H1 (cell line): ENCODE measurements at regions not wholly inside any gene's neighbourhood (a gene's known extent, or its start where the extent isn't known, plus 50 kb on each side); places are given as distances from the start of the nearest gene placed in this dataset.

ENCODE experiments used
- CTCF ChIA-PET: fragments of 300-600 bp; sonication (Branson Sonifier 250); formaldehyde crosslinking; loops from one replicate; lab custom pipeline; 2021; ENCODE audit not compliant: partially characterized antibody; lab: Charles Lee
- POLR2A ChIA-PET: fragments of 300-600 bp; sonication (Branson Sonifier 250); formaldehyde crosslinking; loops from one replicate; lab custom pipeline; 2021; ENCODE audit warnings: inconsistent platforms; ENCODE audit not compliant: partially characterized antibody; lab: Charles Lee
- DNase-seq, 2 experiments: peaks; one replicate each; pipeline versions ENCODE4 v3.0.0 to v3.0.0-alpha.2; 2010 to 2022; ENCODE audit warnings: low spot score in 2 of 2, low read depth in 1 of 2, mixed read lengths in 1 of 2
- FAIRE-seq: peaks from 2 replicates; lab custom pipeline; 2011; peaks lifted over from hg19 to GRCh38; lab: Jason Lieb, UNC
- H2AFZ ChIP-seq: 2 replicates; pipeline ENCODE4 v1.8.1; 2012; ENCODE audit warnings: low read length, inconsistent platforms
- H2AK5ac ChIP-seq: 2 replicates; pipeline ENCODE4 v1.6.1; 2013; ENCODE audit warnings: low read depth, low read length
- H2BK120ac ChIP-seq: replicated peaks from 2 replicates; pipeline ENCODE3; 2013; ENCODE audit warnings: low read depth, low read length, inconsistent platforms
- H2BK12ac ChIP-seq: 2 replicates; pipeline ENCODE4 v1.6.1; 2013; ENCODE audit warnings: low read depth, low read length
- H2BK15ac ChIP-seq: 2 replicates; pipeline ENCODE4 v1.6.1; 2013; ENCODE audit warnings: low read length
- H2BK20ac ChIP-seq: 2 replicates; pipeline ENCODE4 v1.6.1; 2013; ENCODE audit warnings: low read length
- H2BK5ac ChIP-seq: 2 replicates; pipeline ENCODE4 v1.6.1; 2013; ENCODE audit warnings: low read depth, low read length
- H3K14ac ChIP-seq: 2 replicates; pipeline ENCODE4 v1.6.1; 2013; ENCODE audit warnings: inconsistent platforms; ENCODE audit not compliant: insufficient read length
- H3K18ac ChIP-seq: 2 replicates; pipeline ENCODE4 v1.6.1; 2013; ENCODE audit warnings: low read length; ENCODE audit errors: extremely low read depth
- H3K23ac ChIP-seq: 2 replicates; pipeline ENCODE4 v1.6.1; 2013; ENCODE audit warnings: inconsistent platforms; ENCODE audit not compliant: insufficient read length
- H3K23me2 ChIP-seq: 2 replicates; pipeline ENCODE4 v1.6.1; 2013; ENCODE audit warnings: low read depth, low read length
- H3K27ac ChIP-seq: 2 replicates; pipeline ENCODE4 v1.6.1; 2011; ENCODE audit warnings: low read depth, low read length, inconsistent platforms
- H3K27me3 ChIP-seq, 4 experiments: replicated peaks in 1 of 4; 1 replicate in 1 of 4; 2 replicates in 3 of 4; pipeline versions ENCODE4 v1.6.1 to v1.8.1; 2011 to 2013; ENCODE audit warnings: low read length in 3 of 4, mild to moderate bottlenecking in 3 of 4, inconsistent platforms in 2 of 4, mixed read lengths in 2 of 4, moderate library complexity in 1 of 4; ENCODE audit not compliant: control insufficient read depth in 3 of 4, insufficient read depth in 3 of 4; ENCODE audit errors: extremely low read depth in 1 of 4
- H3K36me3 ChIP-seq, 4 experiments: 2 replicates each; pipeline versions ENCODE4 v1.6.1 to v1.8.1; 2011 to 2013; ENCODE audit warnings: mild to moderate bottlenecking in 4 of 4, low read length in 3 of 4, moderate library complexity in 2 of 4, control low read depth in 1 of 4, inconsistent platforms in 1 of 4; ENCODE audit not compliant: insufficient read depth in 4 of 4, control insufficient read depth in 2 of 4
- H3K4ac ChIP-seq: replicated peaks from 2 replicates; pipeline ENCODE3; 2013; ENCODE audit warnings: low read length, low read depth, mixed read lengths, inconsistent platforms; ENCODE audit not compliant: insufficient read length
- H3K4me1 ChIP-seq, 4 experiments: replicated peaks in 1 of 4; 1 replicate in 1 of 4; 2 replicates in 3 of 4; pipeline versions ENCODE4 v1.6.1 to v1.8.1; 2011 to 2013; ENCODE audit warnings: low read length in 3 of 4, inconsistent platforms in 2 of 4, mixed read lengths in 1 of 4; ENCODE audit not compliant: insufficient read depth in 4 of 4, control insufficient read depth in 3 of 4
- H3K4me2 ChIP-seq, 2 experiments: 2 replicates each; pipeline versions ENCODE4 v1.6.1 to v1.8.1; 2011 to 2013; ENCODE audit warnings: low read depth in 2 of 2, low read length in 2 of 2, control low read depth in 1 of 2, inconsistent platforms in 1 of 2, mild to moderate bottlenecking in 1 of 2; ENCODE audit not compliant: insufficient read depth in 1 of 2
- H3K4me3 ChIP-seq, 4 experiments: fragments of 200-600, 300-600 bp in 1 of 4; sonication (generic), shearing (Covaris generic), sonication (Bioruptor Twin) in 1 of 4; 2 replicates each; pipeline versions ENCODE4 v1.5.1 to v1.8.1; 2011 to 2016; ENCODE audit warnings: low read length in 4 of 4, low read depth in 3 of 4, control low read depth in 2 of 4, inconsistent platforms in 2 of 4, mild to moderate bottlenecking in 2 of 4, mixed read lengths in 1 of 4, moderate library complexity in 1 of 4; ENCODE audit not compliant: insufficient read depth in 2 of 4; ENCODE audit errors: extremely low read depth in 1 of 4
- H3K56ac ChIP-seq: replicated peaks from 2 replicates; pipeline ENCODE3; 2013; ENCODE audit warnings: low read depth, mild to moderate bottlenecking, mixed read lengths, low read length, inconsistent platforms; ENCODE audit not compliant: insufficient read length
- H3K79me1 ChIP-seq: 2 replicates; pipeline ENCODE4 v1.6.1; 2013; ENCODE audit warnings: low read depth, low read length, control low read depth
- H3K79me2 ChIP-seq, 2 experiments: 2 replicates each; pipeline versions ENCODE4 v1.6.1 to v1.8.1; 2012 to 2013; ENCODE audit warnings: low read length in 2 of 2, mild to moderate bottlenecking in 2 of 2, inconsistent platforms in 1 of 2; ENCODE audit not compliant: insufficient read depth in 2 of 2, control insufficient read depth in 1 of 2
- H3K9ac ChIP-seq, 4 experiments: replicated peaks in 1 of 4; 1 replicate in 1 of 4; 2 replicates in 3 of 4; pipeline versions ENCODE4 v1.6.1 to v1.8.1; 2011 to 2013; ENCODE audit warnings: low read depth in 3 of 4, low read length in 3 of 4, control low read depth in 2 of 4, mild to moderate bottlenecking in 2 of 4, moderate library complexity in 2 of 4, inconsistent platforms in 1 of 4; ENCODE audit errors: extremely low read depth in 1 of 4
- H3K9me3 ChIP-seq, 2 experiments: 2 replicates each; pipeline versions ENCODE4 v1.6.1 to v1.8.1; 2012 to 2013; ENCODE audit warnings: mild to moderate bottlenecking in 2 of 2, moderate library complexity in 2 of 2, control low read depth in 1 of 2, inconsistent platforms in 1 of 2, low read depth in 1 of 2, low read length in 1 of 2, mixed read lengths in 1 of 2; ENCODE audit not compliant: insufficient read depth in 2 of 2
- H4K20me1 ChIP-seq, 2 experiments: replicated peaks in 1 of 2; 2 replicates each; pipeline versions ENCODE3 to v1.8.1; 2011 to 2013; ENCODE audit warnings: inconsistent platforms in 2 of 2, low read length in 2 of 2, mild to moderate bottlenecking in 1 of 2; ENCODE audit not compliant: insufficient read depth in 2 of 2, control insufficient read depth in 1 of 2
- H4K5ac ChIP-seq: 2 replicates; pipeline ENCODE4 v1.6.1; 2013; ENCODE audit warnings: low read length, low read depth, mixed read lengths, inconsistent platforms; ENCODE audit not compliant: insufficient read length
- H4K8ac ChIP-seq: 2 replicates; pipeline ENCODE4 v1.8.0; 2013; ENCODE audit warnings: mild to moderate bottlenecking, moderate library complexity, low read length, inconsistent platforms; ENCODE audit not compliant: insufficient read depth; ENCODE audit errors: extremely low read depth
- H4K91ac ChIP-seq: replicated peaks from 2 replicates; pipeline ENCODE3; 2013; ENCODE audit warnings: low read length, mixed read lengths, inconsistent platforms; ENCODE audit not compliant: insufficient read length
- BACH1 ChIP-seq: IDR thresholded peaks from 2 replicates; pipeline ENCODE4 v1.6.1; 2012; ENCODE audit warnings: low read length, improper control_type of control experiment
- BCL11A ChIP-seq, 2 experiments: IDR thresholded peaks; one replicate each; pipeline ENCODE4 v1.6.1; 2011; ENCODE audit warnings: low read depth in 2 of 2, low read length in 2 of 2, mild to moderate bottlenecking in 2 of 2
- CBX5 ChIP-seq: fragments of 300-800, 300-1000 bp; sonication (generic); IDR thresholded peaks from 2 replicates; pipeline ENCODE4 v1.7.1; 2016; ENCODE audit warnings: antibody characterized with exemption, low read length, low read depth
- CTBP2 ChIP-seq: IDR thresholded peaks from 2 replicates; pipeline ENCODE4 v1.7.0; 2011; ENCODE audit warnings: borderline replicate concordance, mild to moderate bottlenecking, moderate library complexity, mixed read lengths, low read length; ENCODE audit not compliant: insufficient read depth, insufficient read length
- NRF1 ChIP-seq: IDR thresholded peaks from 2 replicates; pipeline ENCODE4 v1.6.1; 2011; ENCODE audit warnings: mild to moderate bottlenecking, low read depth, low read length, improper control_type of control experiment
- WGBS, 2 experiments: shearing (Covaris generic) in 1 of 2; methylation state at CpG; one replicate each; pipeline versions ENCODE4 v1.1.6 to v1.1.7; 2013 to 2015; ENCODE audit warnings: low lambda C conversion rate in 2 of 2, mixed read lengths in 2 of 2, inconsistent platforms in 1 of 2, low coverage in 1 of 2, missing lambda C conversion rate in 1 of 2; ENCODE audit not compliant: insufficient replicate concordance in 2 of 2, insufficient coverage in 1 of 2, insufficient read length in 1 of 2; ENCODE audit errors: extremely low coverage in 1 of 2, missing lambda C conversion rate in 1 of 2; 5-methylcytosine and 5-hydroxymethylcytosine counted together
- TF ChIP-seq, protein P1 (sequence below): IDR thresholded peaks from 2 replicates; pipeline ENCODE4 v1.6.1; 2012; ENCODE audit warnings: low read length, inconsistent platforms

DNA sequence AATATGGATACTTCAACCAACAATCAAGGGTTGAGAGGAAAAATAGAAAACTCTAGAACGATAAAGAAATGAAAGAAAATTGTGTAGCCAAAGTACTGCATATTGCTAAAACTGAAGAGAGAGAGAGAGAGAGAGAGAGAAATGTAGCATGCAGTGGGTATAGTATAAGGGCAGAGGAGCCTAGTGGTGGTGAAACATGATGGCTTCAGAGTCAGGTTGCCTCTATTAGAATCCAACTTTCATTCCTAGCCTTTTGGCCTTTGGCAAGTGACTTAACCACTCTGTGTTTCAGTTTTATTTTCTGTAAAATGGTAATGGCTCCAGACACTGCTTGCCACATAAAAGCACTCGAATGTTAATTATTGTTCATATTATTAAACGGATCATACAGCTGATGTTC, 71.2 kb upstream of the NAF1 start:
- H3K79me1 ChIP-seq: no peaks in the 10 kb centered on the region
- H3K27ac ChIP-seq: no peak overlapping the region
- H3K36me3 ChIP-seq: peaks cover 0 to 3% (median 0%) of the 10 kb centered on the region in 4 experiments; a peak in 1 of 8 replicates
- 84% methylated on average over 3 of the region's 3 CpGs; no CpG with 5 or more reads in 1 of the 2 experiments for WGBS, 2 experiments
- CTCF ChIA-PET: interaction anchor here (1.5 kb wide), 1 partner anchor 13 kb away, joined by 3 read pairs; no protein-coding TSS in a partner anchor
- H2AK5ac ChIP-seq: no peak overlapping the region
- H3K4ac ChIP-seq: no peak overlapping the region
- DNase-seq: no peak
- peaks cover 11 to 16% of the 10 kb centered on the region in 2 experiments; a peak in 2 of 4 replicates for H3K9me3 ChIP-seq
- no peak overlapping the region for H2BK15ac ChIP-seq
- H3K4me3 ChIP-seq: no peak overlapping the region
- H3K4me1 ChIP-seq: no peaks in the 10 kb centered on the region
- H3K27me3 ChIP-seq: no peaks in the 10 kb centered on the region
- no peak overlapping the region for H3K4me2 ChIP-seq
- H4K5ac ChIP-seq: no peak overlapping the region
- no peaks in the 10 kb centered on the region for H3K79me2 ChIP-seq
- TF ChIP-seq BACH1: no peak
- TF ChIP-seq, protein P1, sequence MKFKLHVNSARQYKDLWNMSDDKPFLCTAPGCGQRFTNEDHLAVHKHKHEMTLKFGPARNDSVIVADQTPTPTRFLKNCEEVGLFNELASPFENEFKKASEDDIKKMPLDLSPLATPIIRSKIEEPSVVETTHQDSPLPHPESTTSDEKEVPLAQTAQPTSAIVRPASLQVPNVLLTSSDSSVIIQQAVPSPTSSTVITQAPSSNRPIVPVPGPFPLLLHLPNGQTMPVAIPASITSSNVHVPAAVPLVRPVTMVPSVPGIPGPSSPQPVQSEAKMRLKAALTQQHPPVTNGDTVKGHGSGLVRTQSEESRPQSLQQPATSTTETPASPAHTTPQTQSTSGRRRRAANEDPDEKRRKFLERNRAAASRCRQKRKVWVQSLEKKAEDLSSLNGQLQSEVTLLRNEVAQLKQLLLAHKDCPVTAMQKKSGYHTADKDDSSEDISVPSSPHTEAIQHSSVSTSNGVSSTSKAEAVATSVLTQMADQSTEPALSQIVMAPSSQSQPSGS: no peak
- TF ChIP-seq BCL11A (IDR thresholded peaks at IDR 0.05; ENCODE audit: low read depth in 2 of 2, low read length in 2 of 2): no peak
- TF ChIP-seq CTBP2: no peak
- TF ChIP-seq NRF1: no peak
- no peak for TF ChIP-seq CBX5
- TF ChIP-seq, all 59 proteins: peak for 0
- Histone ChIP-seq H3K9ac (no peak overlapping the region), H3K56ac (no peak overlapping the region), H3K23me2 (no peaks in the 10 kb centered on the region), H4K91ac (no peak overlapping the region), H2BK5ac (no peak overlapping the region), H3K23ac (no peak overlapping the region), H4K20me1 (no peaks in the 10 kb centered on the region), H3K18ac (no peak overlapping the region), H3K14ac (no peak overlapping the region), H2AFZ (no peak overlapping the region), H2BK20ac (no peak overlapping the region), H2BK120ac (no peak overlapping the region), H4K8ac (no peak overlapping the region), H2BK12ac (no peak overlapping the region)
- POLR2A ChIA-PET: no interaction called here
- no peak for FAIRE-seq
